ENCODE measurements at regions not wholly inside any gene's neighbourhood (a gene's known extent, or its start where the extent isn't known, plus 50 kb on each side); places are given as distances from the start of the nearest gene placed in this dataset.
A peak's percentile ranks its signal among the peaks of the same experiment; 100 is the strongest.

GRCh38 chr10:81082621-81083376, 545.1 kb downstream of the SH2D4B start:
- no peaks in the 10 kb centered on the region for H4K20me1 ChIP-seq (replicated peaks in 1 of 2; ENCODE audit: control insufficient read depth in 1 of 2, insufficient read depth in 2 of 2, low read length in 2 of 2)
- no peak overlapping the region for H2BK15ac ChIP-seq (ENCODE audit: low read length)
- no peak overlapping the region for H3K23ac ChIP-seq (ENCODE audit: insufficient read length)
- POLR2A ChIA-PET (ENCODE audit: partially characterized antibody), result no interaction called here
- H3K9ac ChIP-seq (replicated peaks in 1 of 4; ENCODE audit: extremely low read depth in 1 of 4, low read depth in 3 of 4, low read length in 3 of 4), result no peak overlapping the region
- H3K23me2 ChIP-seq (ENCODE audit: low read depth, low read length), result no peaks in the 10 kb centered on the region
- H3K4me3 ChIP-seq (ENCODE audit: extremely low read depth in 1 of 4, insufficient read depth in 2 of 4, low read depth in 3 of 4, low read length in 4 of 4), result no peak overlapping the region
- no peak for DNase-seq (ENCODE audit: low read depth in 1 of 2, low spot score in 2 of 2)
- no peak overlapping the region for H2BK120ac ChIP-seq (replicated peaks; ENCODE audit: low read depth, low read length)
- H4K8ac ChIP-seq (ENCODE audit: extremely low read depth, insufficient read depth, low read length), result peak overlapping the region; percentile 57; the same call in 1 of the 2 replicates
- no peak overlapping the region for H2BK12ac ChIP-seq (ENCODE audit: low read depth, low read length)
- H3K9me3 ChIP-seq (ENCODE audit: insufficient read depth in 2 of 2, low read depth in 1 of 2, low read length in 1 of 2), result no peaks in the 10 kb centered on the region
- H3K14ac ChIP-seq (ENCODE audit: insufficient read length), result no peak overlapping the region
- peak overlapping the region; percentile 97; the same call in 1 of the 2 replicates for H2AFZ ChIP-seq (ENCODE audit: low read length)
- CTCF ChIA-PET (ENCODE audit: partially characterized antibody), result interaction anchor here (0.6 to 3.4 kb wide), 19 partner anchors 10 to 749 kb away, joined by 3 to 18 read pairs (median 4); no protein-coding TSS in a partner anchor
- H3K4me2 ChIP-seq (ENCODE audit: insufficient read depth in 1 of 2, low read depth in 2 of 2, low read length in 2 of 2), result no peak overlapping the region
- H4K5ac ChIP-seq (ENCODE audit: insufficient read length, low read depth, low read length), result no peak overlapping the region
- no peaks in the 10 kb centered on the region for H3K27me3 ChIP-seq (replicated peaks in 1 of 4; ENCODE audit: control insufficient read depth in 3 of 4, extremely low read depth in 1 of 4, insufficient read depth in 3 of 4, low read length in 3 of 4)
- H3K79me2 ChIP-seq (ENCODE audit: control insufficient read depth in 1 of 2, insufficient read depth in 2 of 2, low read length in 2 of 2), result no peaks in the 10 kb centered on the region
- no peak for FAIRE-seq
- H3K27ac ChIP-seq (ENCODE audit: low read depth, low read length), result no peak overlapping the region
- H2BK5ac ChIP-seq (ENCODE audit: low read depth, low read length), result no peak overlapping the region
- H2BK20ac ChIP-seq (ENCODE audit: low read length), result no peak overlapping the region
- no peak overlapping the region for H3K18ac ChIP-seq (ENCODE audit: extremely low read depth, low read length)
- no peak overlapping the region for H4K91ac ChIP-seq (replicated peaks; ENCODE audit: insufficient read length, low read length)
- no peak overlapping the region for H3K56ac ChIP-seq (replicated peaks; ENCODE audit: insufficient read length, low read depth, low read length)
- peaks cover 0 to 3% (median 0%) of the 10 kb centered on the region in 4 experiments; a peak in 1 of 7 replicates for H3K4me1 ChIP-seq (replicated peaks in 1 of 4; ENCODE audit: control insufficient read depth in 3 of 4, insufficient read depth in 4 of 4, low read length in 3 of 4)
- H3K36me3 ChIP-seq (ENCODE audit: control insufficient read depth in 2 of 4, insufficient read depth in 4 of 4, low read length in 3 of 4), result no peaks in the 10 kb centered on the region
- no peak overlapping the region for H3K4ac ChIP-seq (replicated peaks; ENCODE audit: insufficient read length, low read depth, low read length)
- no peaks in the 10 kb centered on the region for H3K79me1 ChIP-seq (ENCODE audit: low read depth, low read length)
- H2AK5ac ChIP-seq (ENCODE audit: low read depth, low read length), result no peak overlapping the region
- WGBS, 2 experiments (ENCODE audit: extremely low coverage in 1 of 2, insufficient coverage in 1 of 2, insufficient read length in 1 of 2, insufficient replicate concordance in 2 of 2, low coverage in 1 of 2, low lambda C conversion rate in 2 of 2, missing lambda C conversion rate in 1 of 2), result 88% methylated on average over 5 of the region's 5 CpGs; no CpG with 5 or more reads in 1 of the 2 experiments
- TF ChIP-seq MAX (IDR thresholded peaks at IDR 0.05) (no peak), CBX5 (IDR thresholded peaks at IDR 0.05; ENCODE audit: low read depth, low read length) (no peak), SIX5 (IDR thresholded peaks at IDR 0.05; ENCODE audit: low read depth, low read length) (no peak), BCL11A (IDR thresholded peaks at IDR 0.05; ENCODE audit: low read depth in 2 of 2, low read length in 2 of 2) (no peak), JUND (IDR thresholded peaks at IDR 0.05; ENCODE audit: low read length) (no peak), EZH2 (IDR thresholded peaks at IDR 0.05; ENCODE audit: low read depth, low read length, severe bottlenecking) (no peak)
